SK-N-SH (cell line): ENCODE measurements at regions not wholly inside any gene's neighbourhood (a gene's known extent, or its start where the extent isn't known, plus 50 kb on each side); places are given as distances from the start of the nearest gene placed in this dataset.

Experiments used
- CTCF ChIA-PET: fragments of 300-600, 350-600 bp; formaldehyde crosslinking; extraction: SDS; loops from one replicate; lab custom pipeline; 2021; lab: Yijun Ruan, JAX
- POLR2A ChIA-PET: fragments of 350-600 bp; sonication (Branson Sonifier 250); formaldehyde crosslinking; extraction: SDS; loops from one replicate; lab custom pipeline; 2020; ENCODE audit warnings: antibody characterized with exemption, inconsistent platforms; lab: Yijun Ruan, JAX
- DNase-seq: peaks from one replicate; pipeline ENCODE4 v3.0.0; 2012
- H2AFZ ChIP-seq: fragments of 200-600 bp; sonication (generic); 2 replicates; pipeline ENCODE4 v1.8.1; 2016; ENCODE audit warnings: antibody characterized with exemption, mild to moderate bottlenecking, low read depth
- H3F3A ChIP-seq: fragments of 200-600 bp; sonication (generic); replicated peaks from 2 replicates; pipeline ENCODE3; 2016; ENCODE audit warnings: antibody characterized with exemption, mild to moderate bottlenecking; ENCODE audit not compliant: insufficient read depth
- H3K27ac ChIP-seq, 2 experiments: fragments of 200-500 bp in 1 of 2; fragments of 200-600 bp in 1 of 2; sonication (Bioruptor generic) in 1 of 2; sonication (generic), shearing (Covaris generic) in 1 of 2; 2 replicates each; pipeline versions ENCODE4 v1.5.1 to v1.6.1; 2014 to 2016; ENCODE audit warnings: low read depth in 2 of 2, inconsistent platforms in 1 of 2, low read length in 1 of 2, mild to moderate bottlenecking in 1 of 2, mixed read lengths in 1 of 2
- H3K27me3 ChIP-seq: fragments of 200-600 bp; sonication (generic), shearing (Covaris generic); 2 replicates; pipeline ENCODE4 v1.6.1; 2016; ENCODE audit warnings: mixed run types; ENCODE audit not compliant: insufficient read depth
- H3K36me3 ChIP-seq, 2 experiments: fragments of 200-500 bp in 1 of 2; fragments of 200-600 bp in 1 of 2; sonication (Bioruptor generic) in 1 of 2; sonication (generic) in 1 of 2; replicated peaks in 1 of 2; 2 replicates each; pipeline versions ENCODE3 to v1.5.1; 2014 to 2016; ENCODE audit warnings: low read length in 1 of 2, mild to moderate bottlenecking in 1 of 2; ENCODE audit not compliant: insufficient read depth in 2 of 2, control insufficient read depth in 1 of 2
- H3K4me1 ChIP-seq, 2 experiments: fragments of 200-500 bp in 1 of 2; fragments of 200-600 bp in 1 of 2; sonication (Bioruptor generic) in 1 of 2; sonication (generic), shearing (Covaris generic) in 1 of 2; 2 replicates each; pipeline versions ENCODE4 v1.5.1 to v1.6.1; 2014 to 2016; ENCODE audit warnings: low read depth in 1 of 2, low read length in 1 of 2, mixed run types in 1 of 2; ENCODE audit not compliant: insufficient read depth in 2 of 2, control insufficient read depth in 1 of 2
- H3K4me2 ChIP-seq: fragments of 200-600 bp; sonication (generic), shearing (Covaris generic); 2 replicates; pipeline ENCODE4 v1.6.1; 2017; ENCODE audit warnings: mixed run types
- H3K4me3 ChIP-seq, 2 experiments: fragments of 200-500 bp in 1 of 2; fragments of 200-600 bp in 1 of 2; sonication (Bioruptor generic) in 1 of 2; sonication (generic), shearing (Covaris generic) in 1 of 2; 2 replicates each; pipeline versions ENCODE4 v1.5.1 to v1.8.1; 2014 to 2016; ENCODE audit warnings: low read depth in 2 of 2, inconsistent platforms in 1 of 2, low read length in 1 of 2, mild to moderate bottlenecking in 1 of 2, mixed read lengths in 1 of 2, moderate library complexity in 1 of 2
- H3K79me2 ChIP-seq: fragments of 200-600 bp; sonication (generic); 2 replicates; pipeline ENCODE4 v1.8.1; 2017; ENCODE audit warnings: mild to moderate bottlenecking; ENCODE audit not compliant: insufficient read depth
- H3K9ac ChIP-seq: fragments of 200-600 bp; sonication (generic); 2 replicates; pipeline ENCODE4 v1.6.1; 2017; ENCODE audit warnings: mixed run types
- H3K9me2 ChIP-seq: fragments of 200-600 bp; sonication (generic); 2 replicates; pipeline ENCODE4 v1.6.1; 2017; ENCODE audit warnings: mixed run types
- H3K9me3 ChIP-seq: fragments of 200-600 bp; sonication (generic); 2 replicates; pipeline ENCODE4 v1.6.1; 2017; ENCODE audit warnings: mixed run types, mild to moderate bottlenecking, moderate library complexity
- H4K20me1 ChIP-seq: fragments of 200-600 bp; sonication (generic); 2 replicates; pipeline ENCODE4 v1.6.1; 2017; ENCODE audit warnings: mild to moderate bottlenecking, mixed run types; ENCODE audit not compliant: insufficient read depth
- CHD2 ChIP-seq: fragments of 150-350 bp; IDR thresholded peaks from 2 replicates; pipeline ENCODE4 v1.6.1; 2018; ENCODE audit warnings: low read length; ENCODE audit not compliant: partially characterized antibody
- CTCF ChIP-seq: fragments of 200-600 bp; sonication (generic); IDR thresholded peaks from 2 replicates; pipeline ENCODE4 v1.6.1; 2017; ENCODE audit warnings: antibody characterized with exemption, mild to moderate bottlenecking, moderate library complexity
- ELF1 ChIP-seq: IDR thresholded peaks from 2 replicates; pipeline ENCODE4 v1.4.0; 2012
- FOXM1 ChIP-seq: IDR thresholded peaks from 2 replicates; pipeline ENCODE4 v1.4.0; 2012; ENCODE audit warnings: low read depth, mild to moderate bottlenecking
- GATA2 ChIP-seq: sonication (generic); formaldehyde crosslinking; IDR thresholded peaks from 2 replicates; pipeline ENCODE4 v1.5.0; 2020; ENCODE audit warnings: mild to moderate bottlenecking, missing genetic modification reagents
- RAD21 ChIP-seq: IDR thresholded peaks from 2 replicates; pipeline ENCODE4 v1.6.1; 2012; ENCODE audit warnings: mild to moderate bottlenecking, low read length
- REST ChIP-seq: IDR thresholded peaks from 2 replicates; pipeline ENCODE4 v1.6.1; 2012; ENCODE audit warnings: mild to moderate bottlenecking, low read depth, low read length, moderate library complexity
- RXRA ChIP-seq: IDR thresholded peaks from 2 replicates; pipeline ENCODE4 v1.4.0; 2012; ENCODE audit warnings: low read depth, mild to moderate bottlenecking, borderline replicate concordance
- SMC3 ChIP-seq: IDR thresholded peaks from 2 replicates; pipeline ENCODE4 v1.6.1; 2012; ENCODE audit warnings: low read depth, low read length, improper control_type of control experiment
- WGBS: methylation state at CpG from one replicate; pipeline ENCODE4 v1.1.6; 2017; ENCODE audit warnings: low lambda C conversion rate; 5-methylcytosine and 5-hydroxymethylcytosine counted together
- TF ChIP-seq, protein P1 (sequence below): fragments of 150-350 bp; IDR thresholded peaks from 2 replicates; pipeline ENCODE4 v1.6.1; 2016; ENCODE audit warnings: mild to moderate bottlenecking, low read depth, low read length

GRCh38 chr6:51535327-51535726 lies 552.1 kb downstream of the PKHD1 start (continued):
- TF ChIP-seq, protein P1, sequence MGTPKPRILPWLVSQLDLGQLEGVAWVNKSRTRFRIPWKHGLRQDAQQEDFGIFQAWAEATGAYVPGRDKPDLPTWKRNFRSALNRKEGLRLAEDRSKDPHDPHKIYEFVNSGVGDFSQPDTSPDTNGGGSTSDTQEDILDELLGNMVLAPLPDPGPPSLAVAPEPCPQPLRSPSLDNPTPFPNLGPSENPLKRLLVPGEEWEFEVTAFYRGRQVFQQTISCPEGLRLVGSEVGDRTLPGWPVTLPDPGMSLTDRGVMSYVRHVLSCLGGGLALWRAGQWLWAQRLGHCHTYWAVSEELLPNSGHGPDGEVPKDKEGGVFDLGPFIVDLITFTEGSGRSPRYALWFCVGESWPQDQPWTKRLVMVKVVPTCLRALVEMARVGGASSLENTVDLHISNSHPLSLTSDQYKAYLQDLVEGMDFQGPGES: no peak
- TF ChIP-seq FOXM1 (no peak), RXRA (no peak)

DNA sequence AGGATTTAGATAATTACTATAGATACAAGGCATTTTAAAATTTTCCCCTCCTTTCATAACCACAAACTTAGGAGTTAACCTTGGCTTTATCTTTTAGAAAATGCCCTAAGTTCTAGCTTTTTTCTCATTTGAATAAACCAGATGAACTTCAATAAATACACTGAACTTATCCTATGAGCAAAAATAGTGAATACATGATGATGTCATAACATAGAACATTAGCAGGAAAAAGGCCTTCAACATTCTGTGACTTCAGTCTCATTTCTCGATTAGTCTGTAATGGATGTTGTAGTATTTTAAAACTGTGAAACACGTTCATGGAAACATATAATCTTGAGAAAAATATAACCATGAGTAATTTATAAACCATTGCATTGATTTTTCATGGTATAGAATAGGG lies 550.7 kb downstream of the PKHD1 start:
- H3K27ac ChIP-seq: no peak overlapping the region; a peak in 1 of 4 replicates
- CTCF ChIA-PET: no interaction called here
- POLR2A ChIA-PET: no interaction called here
- no peaks in the 10 kb centered on the region for H3F3A ChIP-seq
- no peaks in the 10 kb centered on the region for H4K20me1 ChIP-seq
- H3K36me3 ChIP-seq: no peaks in the 10 kb centered on the region
- DNase-seq: no peak
- no peaks in the 10 kb centered on the region for H3K9me3 ChIP-seq
- no peak overlapping the region for H3K4me3 ChIP-seq
- WGBS: 39% methylated on average over 2 of the region's 2 CpGs
- peaks cover 0 to 21% of the 10 kb centered on the region in 2 experiments; a peak in 2 of 4 replicates for H3K4me1 ChIP-seq
- H2AFZ ChIP-seq: no peak overlapping the region
- no peaks in the 10 kb centered on the region for H3K9me2 ChIP-seq
- H3K79me2 ChIP-seq: no peaks in the 10 kb centered on the region
- H3K9ac ChIP-seq: no peak overlapping the region
- TF ChIP-seq, protein P1: no peak
- TF ChIP-seq RXRA: no peak
- no peak for TF ChIP-seq ELF1
- no peak for TF ChIP-seq GATA2 (CRISPR knock-in tag)
- TF ChIP-seq REST: no peak
- TF ChIP-seq, all 33 proteins: peak for 0
- Histone ChIP-seq H3K27me3 (no peaks in the 10 kb centered on the region; the same call in 1 of the 2 replicates), H3K4me2 (no peak overlapping the region)

DNA sequence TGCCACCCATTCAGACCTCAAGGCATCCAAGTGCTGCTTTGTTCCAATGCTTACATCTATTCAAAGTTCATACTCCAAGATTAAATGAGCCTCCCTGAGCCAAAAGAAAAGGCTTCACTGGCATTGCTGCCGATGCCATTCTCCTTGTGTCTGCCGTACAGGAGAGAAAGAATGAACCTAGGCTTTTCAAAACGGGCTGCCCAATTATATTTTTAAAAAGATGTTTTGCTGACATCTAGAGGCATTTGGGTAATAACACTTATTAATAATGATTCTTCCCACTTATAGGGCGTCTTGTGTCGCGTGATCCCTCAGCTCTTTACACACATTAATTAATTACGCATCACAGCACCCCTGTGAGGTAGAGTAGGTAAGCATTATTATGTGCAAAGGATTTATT lies 545.6 kb downstream of the PKHD1 start:
- 71% methylated on average over 7 of the region's 7 CpGs for WGBS
- H3K9me3 ChIP-seq: no peaks in the 10 kb centered on the region
- no peaks in the 10 kb centered on the region for H3K36me3 ChIP-seq
- H2AFZ ChIP-seq: no peak overlapping the region
- CTCF ChIA-PET: interaction anchor here (0.8 to 1.8 kb wide), 3 partner anchors 8 to 729 kb away, joined by 3 to 6 read pairs (median 5); no protein-coding TSS in a partner anchor
- no peaks in the 10 kb centered on the region for H3F3A ChIP-seq
- POLR2A ChIA-PET: interaction anchor here (1.1 to 1.5 kb wide), 2 partner anchors 137 to 708 kb away, joined by 3 read pairs; no protein-coding TSS in a partner anchor
- H3K4me1 ChIP-seq: peaks cover 0 to 12% of the 10 kb centered on the region in 2 experiments; a peak in 2 of 4 replicates
- peak; percentile 5 for DNase-seq
- no peak overlapping the region for H3K9ac ChIP-seq
- no peaks in the 10 kb centered on the region for H3K79me2 ChIP-seq
- peak overlapping the region in 1 of 2 experiments; percentile 56; a peak in 2 of 4 replicates for H3K27ac ChIP-seq
- no peaks in the 10 kb centered on the region; the same call in 1 of the 2 replicates for H3K27me3 ChIP-seq
- H4K20me1 ChIP-seq: no peaks in the 10 kb centered on the region
- TF ChIP-seq CHD2 (no peak), RXRA (no peak), SMC3 (peak; percentile 17; the same call in 1 of the 2 replicates), CTCF (peak; percentile 26; the same call in 1 of the 2 replicates), RAD21 (peak; percentile 60)
- TF ChIP-seq, protein P1: no peak
- no peaks in the 10 kb centered on the region for H3K9me2 ChIP-seq
- H3K4me3 ChIP-seq: no peak overlapping the region
- H3K4me2 ChIP-seq: no peak overlapping the region
